G401 (cell line): ENCODE measurements at regions not wholly inside any gene's neighbourhood (a gene's known extent, or its start where the extent isn't known, plus 50 kb on each side); places are given as distances from the start of the nearest gene placed in this dataset.
"Not testable (repeated sequence)": the region's sequence is repeated elsewhere in the genome, so short reads cannot be mapped to it uniquely, and the experiment has no call there.

Experiments used
- DNase-seq: peaks from one replicate; pipeline ENCODE4 v3.0.0-alpha.2; 2015; ENCODE audit warnings: low spot score
- in situ Hi-C: cut with HindIII; loops from 2 replicates; pipeline ENCODE4 v1.10.0; 2016; ENCODE audit warnings: low sequenced_read_pairs, mixed read lengths

DNA sequence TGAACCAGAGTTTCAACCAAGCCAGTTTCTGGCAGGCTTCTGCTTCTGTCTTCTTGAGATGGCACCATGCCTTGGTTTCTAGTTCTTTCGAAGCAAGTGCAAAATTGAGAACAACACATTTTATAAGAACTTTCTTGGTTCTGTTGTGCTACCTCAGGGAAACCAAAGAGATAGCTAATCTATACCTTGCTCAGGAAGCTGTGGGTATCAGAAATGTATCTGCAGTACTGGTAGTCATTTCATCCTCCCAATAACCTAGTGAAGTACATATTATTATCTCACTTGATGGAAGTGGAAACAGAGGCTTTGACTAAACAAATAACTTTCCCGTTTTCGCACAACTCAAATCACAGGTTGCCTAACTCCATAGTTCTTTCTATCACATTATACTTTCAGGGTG, 246.6 kb downstream of the ENC1 start:
- in situ Hi-C loops: no loop called here
- no peak for DNase-seq

- in situ Hi-C loops: no loop called here
- DNase-seq: no peak
Observed at GRCh38 chr5:74392711-74393351, 247.7 kb downstream of the ENC1 start.

GRCh38 chr5:74391410-74391809, 249.1 kb downstream of the ENC1 start:
- DNase-seq: no peak
- in situ Hi-C loops: no loop called here

GRCh38 chr5:74390822-74391221, 249.7 kb downstream of the ENC1 start:
- in situ Hi-C loops: no loop called here
- no peak for DNase-seq

DNA sequence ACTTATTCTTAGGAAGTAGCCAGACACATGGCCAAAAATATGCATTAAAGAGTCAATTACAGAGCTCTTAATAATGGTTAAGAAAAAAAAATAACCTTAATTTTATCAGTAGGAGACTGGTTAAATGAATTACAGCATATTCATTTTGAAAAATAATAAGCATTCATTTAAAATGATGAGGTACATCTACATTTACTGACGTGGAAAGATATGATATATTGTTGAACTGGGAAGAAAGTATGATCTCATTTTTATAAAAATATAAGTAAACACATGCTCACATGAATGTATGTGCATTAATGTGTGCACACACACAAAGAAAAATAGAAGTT, 250.3 kb downstream of the ENC1 start:
- in situ Hi-C loops: no loop called here
- no peak for DNase-seq

DNA sequence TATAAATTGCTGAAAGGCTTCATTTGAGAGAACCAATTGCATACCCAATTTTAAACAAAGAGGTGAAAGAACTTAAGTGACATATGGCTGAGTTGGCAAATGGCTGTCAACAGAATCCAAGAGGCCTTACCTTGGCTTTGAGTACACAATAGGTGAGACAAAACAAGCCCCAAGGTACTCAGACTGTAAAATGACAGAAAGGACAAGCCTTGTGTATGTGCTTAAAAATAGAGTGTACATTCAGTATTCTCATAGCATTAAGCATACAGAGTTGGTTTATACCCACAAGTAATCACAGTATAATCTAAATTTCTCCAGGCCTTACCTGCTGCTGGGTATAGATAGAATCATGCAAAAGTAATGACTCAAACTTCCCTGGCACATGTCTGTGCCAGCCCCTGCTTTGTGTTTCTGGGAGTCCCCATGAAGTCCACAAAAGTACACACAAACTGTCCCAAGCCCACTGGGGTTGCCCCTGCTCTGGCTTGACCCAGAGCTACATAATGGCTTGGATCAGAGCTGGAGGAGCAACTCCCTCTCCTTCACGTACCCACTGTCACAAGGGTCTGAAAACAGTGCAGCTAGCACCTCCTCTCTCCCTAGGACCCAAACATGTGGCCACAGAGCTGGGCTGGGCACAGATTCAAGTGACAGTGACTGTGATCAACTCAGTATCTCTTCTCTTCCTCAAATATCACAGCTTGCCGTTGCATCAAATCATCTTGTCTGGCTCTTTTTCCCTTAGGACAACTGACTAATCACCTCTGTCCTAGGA, 250.8 kb downstream of the ENC1 start:
- DNase-seq: no peak
- in situ Hi-C loops: no loop called here

DNA sequence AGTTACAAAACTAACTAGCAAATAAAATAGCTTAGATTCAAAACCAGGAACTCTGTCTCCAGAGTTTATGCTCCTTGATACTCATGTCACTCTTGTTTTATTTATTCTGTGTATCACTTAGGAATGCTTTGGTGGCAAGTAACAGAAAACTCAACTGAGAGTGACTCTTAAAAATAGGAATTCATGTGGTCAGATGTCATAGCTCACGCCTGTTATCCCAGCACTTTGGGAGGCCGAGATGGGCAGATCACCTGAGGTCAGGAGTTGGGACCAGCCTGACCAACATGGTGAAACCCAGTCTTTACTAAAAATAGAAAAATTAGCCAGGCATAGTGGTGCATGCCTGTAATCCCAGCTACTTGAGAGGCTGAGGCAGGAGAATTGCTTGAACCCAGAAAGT, 252.1 kb downstream of the ENC1 start:
- DNase-seq, in situ Hi-C loops: not testable (repeated sequence)

DNA sequence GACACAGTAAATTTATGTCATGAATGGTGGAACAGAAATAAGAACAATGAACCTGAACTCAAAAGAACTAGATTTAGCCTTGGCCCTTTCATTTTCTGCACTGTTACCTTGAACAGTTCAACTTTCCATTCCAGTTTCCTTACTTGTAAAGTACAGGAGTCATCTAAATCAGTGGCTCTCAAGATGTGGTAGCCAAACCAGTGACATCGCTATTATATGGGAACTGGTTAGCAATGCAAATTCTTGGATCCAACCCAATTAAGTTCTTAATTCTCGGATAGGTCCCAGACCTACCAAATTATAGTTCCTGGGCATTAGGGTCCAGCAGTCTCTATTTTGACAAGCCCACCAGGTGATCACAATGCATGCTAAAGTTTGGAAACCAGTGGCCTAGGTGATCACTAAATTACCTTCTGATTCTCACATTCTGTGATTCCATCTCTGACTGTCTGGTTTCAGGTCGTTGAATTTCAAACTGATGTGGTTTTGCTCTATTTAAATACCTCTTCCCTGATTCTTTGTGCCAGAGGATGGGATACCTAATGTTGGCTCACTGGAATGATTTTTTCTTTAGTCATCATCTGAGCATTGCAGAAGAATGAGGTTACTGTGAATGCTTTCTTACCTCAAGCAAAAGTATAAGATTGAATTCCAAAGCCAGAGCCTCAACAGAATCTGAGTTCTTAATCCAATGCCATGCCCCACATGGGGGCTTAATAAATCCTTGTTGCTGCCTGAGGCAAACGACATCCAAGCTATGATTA, 253.8 kb downstream of the ENC1 start:
- no peak for DNase-seq
- in situ Hi-C loops: no loop called here

DNA sequence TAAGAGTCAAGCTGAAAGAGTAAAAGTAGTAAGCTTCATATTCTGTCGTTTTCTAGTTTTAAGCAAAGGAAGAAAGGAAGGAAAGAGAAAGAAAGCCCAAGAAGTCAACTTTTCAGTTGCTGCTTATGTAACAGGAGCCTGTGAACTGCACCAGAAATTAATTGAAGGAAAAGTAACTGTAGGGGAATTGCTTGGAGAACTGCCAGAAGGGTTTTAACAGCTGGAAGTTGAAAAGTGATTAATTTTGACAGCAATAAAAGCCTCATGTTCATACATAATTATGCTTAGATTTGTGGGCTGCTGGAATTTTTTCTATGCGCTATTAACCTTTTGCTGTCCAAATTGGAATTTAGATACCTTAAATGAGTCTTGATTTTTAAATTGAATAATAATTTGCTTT, 255.7 kb downstream of the ENC1 start:
- no peak for DNase-seq
- in situ Hi-C loops: no loop called here

DNA sequence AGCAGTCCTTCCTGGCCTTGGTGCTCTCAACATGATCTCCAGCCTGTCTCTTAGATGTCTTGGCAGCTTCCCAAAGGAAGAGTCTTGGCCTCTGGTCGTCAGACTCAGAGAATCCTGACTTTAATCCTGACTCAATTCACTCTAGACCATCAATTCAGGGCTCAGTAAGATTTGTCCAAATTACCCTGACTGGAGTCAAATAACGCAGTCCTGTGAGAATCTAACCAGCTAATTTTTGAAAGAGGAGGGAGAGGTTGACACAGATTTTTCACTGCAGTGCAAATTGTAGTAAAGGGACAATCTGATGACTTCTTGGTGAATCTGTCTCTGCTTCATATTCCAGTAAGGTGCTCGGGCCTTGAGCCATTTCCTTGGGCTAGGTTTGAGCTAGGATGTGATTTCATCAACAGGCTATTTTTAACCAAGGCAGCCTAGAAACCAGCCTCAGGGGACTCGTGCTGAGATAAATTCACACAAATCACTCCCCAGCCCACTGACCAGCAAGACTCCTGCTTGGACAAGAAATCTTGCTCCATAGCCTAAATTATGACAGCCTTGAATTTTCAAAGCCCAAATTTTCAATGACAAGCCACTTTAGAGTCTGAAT, 257.4 kb downstream of the ENC1 start:
- DNase-seq: peak; percentile 27
- in situ Hi-C loops: no loop called here

DNA sequence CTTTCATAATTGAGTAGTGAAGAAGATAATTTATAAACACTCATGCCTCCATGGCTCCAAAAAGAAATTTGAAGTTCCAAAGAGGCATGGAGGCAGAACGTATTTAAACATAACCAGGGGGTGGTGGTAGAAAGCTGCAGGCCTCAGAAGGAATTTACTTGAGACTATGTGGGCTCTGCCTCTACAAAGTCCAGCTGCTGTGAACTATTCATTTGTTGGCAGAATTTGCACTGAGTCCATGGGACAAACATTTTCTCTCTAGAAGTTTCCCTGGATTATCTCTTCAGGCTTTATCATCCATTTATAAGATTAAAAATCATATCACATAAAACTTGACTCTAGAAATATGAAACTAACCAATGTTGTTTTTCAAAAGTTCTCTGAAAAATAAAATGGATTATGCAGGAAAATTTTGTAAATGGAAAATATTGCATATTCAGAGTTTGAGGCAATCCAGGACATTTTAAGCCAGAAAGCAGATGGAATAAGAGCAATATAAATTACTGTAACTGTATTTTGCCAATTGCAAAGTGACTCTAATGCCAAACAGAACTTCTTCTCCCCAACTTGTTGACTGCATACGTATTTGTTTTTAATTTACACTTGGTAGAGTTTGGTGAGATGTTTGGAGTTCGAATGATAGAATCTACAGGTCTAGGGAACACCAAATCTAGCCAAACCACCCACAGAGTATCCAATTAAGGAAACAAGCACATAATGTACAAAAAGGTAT, 258.2 kb downstream of the ENC1 start:
- DNase-seq: no peak
- in situ Hi-C loops: no loop called here

GRCh38 chr5:74380193-74380592, 260.3 kb downstream of the ENC1 start:
- DNase-seq: no peak
- in situ Hi-C loops: no loop called here

DNA sequence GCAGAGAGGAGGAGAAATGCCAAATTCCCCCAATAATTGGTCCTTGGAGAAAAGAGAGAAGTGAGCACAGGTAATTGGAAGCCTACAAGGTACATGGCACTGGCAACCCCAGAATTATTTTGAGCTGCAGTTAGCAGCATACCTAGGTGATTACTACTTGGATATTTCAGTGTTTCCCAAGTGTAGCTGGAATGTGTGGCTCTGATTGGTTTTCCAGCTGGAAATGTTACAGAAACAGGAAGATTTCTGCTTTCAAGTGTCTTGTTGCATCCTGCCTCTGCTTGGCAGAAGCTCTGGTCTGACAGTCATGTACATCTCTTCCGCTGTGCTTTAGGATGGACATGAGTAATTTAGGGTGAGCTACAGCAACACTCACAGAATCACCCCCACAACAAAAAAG, 262.1 kb downstream of the ENC1 start:
- no peak for DNase-seq
- in situ Hi-C loops: no loop called here

GRCh38 chr5:74376187-74376586, 264.3 kb downstream of the ENC1 start:
- DNase-seq: no peak
- in situ Hi-C loops: no loop called here

- in situ Hi-C loops: no loop called here
- DNase-seq: no peak
Observed at GRCh38 chr5:74375271-74375670, 265.3 kb downstream of the ENC1 start.

- in situ Hi-C loops: no loop called here
- DNase-seq: no peak
Observed at GRCh38 chr5:74374656-74375055, 265.9 kb downstream of the ENC1 start.

DNA sequence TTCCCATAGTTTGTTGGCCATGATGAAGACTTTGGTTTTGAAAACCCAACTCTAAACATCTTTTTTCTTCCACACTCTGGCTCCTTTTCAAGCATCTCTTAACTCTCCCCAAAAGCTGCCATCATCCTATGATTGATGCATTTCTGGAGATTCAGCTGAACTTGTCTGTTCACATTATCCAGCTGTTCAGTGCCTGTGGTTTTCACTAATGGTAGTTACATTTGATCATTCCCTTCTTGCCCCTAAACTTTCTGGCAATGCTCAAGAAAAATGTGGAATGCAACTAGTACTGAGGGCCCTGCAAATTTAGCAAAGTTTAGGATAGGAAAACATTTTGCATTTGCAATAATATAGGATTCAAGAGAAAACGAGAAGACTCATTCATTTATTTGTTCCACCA, 267.5 kb downstream of the ENC1 start:
- in situ Hi-C loops: no loop called here

GRCh38 chr5:74372502-74373064, 267.9 kb downstream of the ENC1 start:
- in situ Hi-C loops: no loop called here
- no peak for DNase-seq

More for the DNA sequence above, 267.5 kb downstream of the ENC1 start:
- no peak for DNase-seq

- DNase-seq: no peak
- in situ Hi-C loops: no loop called here
Observed at GRCh38 chr5:74372051-74372450, 268.5 kb downstream of the ENC1 start.
